WTC11 (cell line): ENCODE measurements at regions not wholly inside any gene's neighbourhood (a gene's known extent, or its start where the extent isn't known, plus 50 kb on each side); places are given as distances from the start of the nearest gene placed in this dataset.

Experiments used
- ATAC-seq: fragments of 200-7000 bp; cut with Tn5 transposase; 2 replicates; pipeline ENCODE4 v1.10.0; 2021; ENCODE audit warnings: mild to moderate bottlenecking, moderate library complexity
- CTCF ChIA-PET: fragments of 300-600 bp; sonication (Branson Sonifier 250); formaldehyde crosslinking; loops from one replicate; lab custom pipeline; 2021; ENCODE audit warnings: antibody characterized with exemption; lab: Charles Lee
- POLR2A ChIA-PET: fragments of 350-600 bp; sonication (Branson Sonifier 250); formaldehyde crosslinking; loops from one replicate; lab custom pipeline; 2021; ENCODE audit warnings: antibody characterized with exemption; lab: Charles Lee
- DNase-seq: peaks from one replicate; pipeline ENCODE4 v3.0.0; 2021; ENCODE audit warnings: low spot score
- H3K27ac Mint-ChIP-seq: 2 replicates; pipeline ENCODE4 v1.8.0; 2021; ENCODE audit warnings: mixed read lengths
- H3K27me3 Mint-ChIP-seq: 2 replicates; pipeline ENCODE4 v1.8.0; 2021; ENCODE audit warnings: low read depth, mild to moderate bottlenecking, moderate library complexity, mixed read lengths
- H3K36me3 Mint-ChIP-seq: 2 replicates; pipeline ENCODE4 v1.8.0; 2021; ENCODE audit warnings: mixed read lengths
- H3K4me1 Mint-ChIP-seq: 2 replicates; pipeline ENCODE4 v1.8.0; 2022; ENCODE audit warnings: mixed read lengths
- H3K4me3 Mint-ChIP-seq: 2 replicates; pipeline ENCODE4 v1.8.0; 2021; ENCODE audit warnings: mild to moderate bottlenecking, moderate library complexity, mixed read lengths
- H3K9me3 Mint-ChIP-seq: 2 replicates; pipeline ENCODE4 v1.8.0; 2021; ENCODE audit warnings: mixed read lengths
- AFF4 ChIP-seq: sonication (generic); formaldehyde crosslinking; IDR thresholded peaks from 2 replicates; pipeline ENCODE4 v1.8.1; 2023; ENCODE audit warnings: mild to moderate bottlenecking, missing genetic modification reagents, borderline replicate concordance
- AR ChIP-seq: fragments of 250-450 bp; sonication (Bioruptor Pico); IDR thresholded peaks from 2 replicates; pipeline ENCODE4 v1.9.0; 2021; ENCODE audit warnings: mild to moderate bottlenecking
- CBFB ChIP-seq: sonication (generic); formaldehyde crosslinking; IDR thresholded peaks from 2 replicates; pipeline ENCODE4 v1.8.1; 2022; ENCODE audit warnings: mild to moderate bottlenecking, low read depth, missing genetic modification reagents
- CREM ChIP-seq: sonication (generic); formaldehyde crosslinking; IDR thresholded peaks from 2 replicates; pipeline ENCODE4 v1.8.1; 2022; ENCODE audit warnings: mild to moderate bottlenecking, missing genetic modification reagents, moderate library complexity
- FOXK1 ChIP-seq: sonication (generic); formaldehyde crosslinking; IDR thresholded peaks from 2 replicates; pipeline ENCODE4 v1.8.0; 2022; ENCODE audit warnings: mild to moderate bottlenecking, moderate library complexity, missing genetic modification reagents
- FOXP1 ChIP-seq: sonication (generic); formaldehyde crosslinking; IDR thresholded peaks from 2 replicates; pipeline ENCODE4 v1.8.0; 2022; ENCODE audit warnings: missing genetic modification reagents, mild to moderate bottlenecking, moderate library complexity, borderline replicate concordance
- GRHL2 ChIP-seq: fragments of 250-450 bp; sonication (Bioruptor Pico); IDR thresholded peaks from 2 replicates; pipeline ENCODE4 v1.8.0; 2022; ENCODE audit warnings: mild to moderate bottlenecking, moderate library complexity; ENCODE audit not compliant: insufficient replicate concordance, severe bottlenecking
- JAZF1 ChIP-seq: fragments of 250-450 bp; sonication (Bioruptor Pico); IDR thresholded peaks from 2 replicates; pipeline ENCODE4 v1.9.0; 2021; ENCODE audit warnings: moderate library complexity, mild to moderate bottlenecking, inconsistent platforms
- NFE2L1 ChIP-seq: sonication (generic); formaldehyde crosslinking; IDR thresholded peaks from 2 replicates; pipeline ENCODE4 v1.8.1; 2023; ENCODE audit warnings: missing genetic modification reagents
- TEAD1 ChIP-seq: sonication (generic); formaldehyde crosslinking; IDR thresholded peaks from 2 replicates; pipeline ENCODE4 v1.8.0; 2022; ENCODE audit warnings: mild to moderate bottlenecking, missing genetic modification reagents
- USF2 ChIP-seq: sonication (generic); formaldehyde crosslinking; IDR thresholded peaks from 2 replicates; pipeline ENCODE4 v1.8.1; 2023; ENCODE audit warnings: mild to moderate bottlenecking, missing genetic modification reagents, moderate library complexity
- ZBTB21 ChIP-seq: sonication (generic); formaldehyde crosslinking; IDR thresholded peaks from 2 replicates; pipeline ENCODE4 v1.8.1; 2023; ENCODE audit warnings: mild to moderate bottlenecking, missing genetic modification reagents, borderline replicate concordance
- ZNF396 ChIP-seq: fragments of 250-450 bp; sonication (Bioruptor Pico); IDR thresholded peaks from 2 replicates; pipeline ENCODE4 v1.8.0; 2021; ENCODE audit warnings: mild to moderate bottlenecking, moderate library complexity, borderline replicate concordance
- ZNF425 ChIP-seq: fragments of 250-450 bp; sonication (Bioruptor Pico); conservative IDR thresholded peaks from 2 replicates; pipeline ENCODE4 v1.9.0; 2021; ENCODE audit warnings: mild to moderate bottlenecking
- TF ChIP-seq, protein P1 (sequence below): fragments of 200-600 bp; IDR thresholded peaks from 2 replicates; pipeline ENCODE4 v1.8.0; 2022; ENCODE audit warnings: antibody characterized with exemption
- TF ChIP-seq, protein P2 (sequence below): fragments of 250-450 bp; sonication (Bioruptor Pico); IDR thresholded peaks from 2 replicates; pipeline ENCODE4 v1.9.0; 2021; ENCODE audit warnings: moderate library complexity, mild to moderate bottlenecking, inconsistent platforms, borderline replicate concordance

- H3K9me3 Mint-ChIP-seq: no peaks in the 10 kb centered on the region
- H3K4me1 Mint-ChIP-seq: peaks cover 17% of the 10 kb centered on the region
- ChIA-PET CTCF (interaction anchor here (1.7 kb wide), 1 partner anchor 59 kb away, joined by 7 read pairs; no protein-coding TSS in a partner anchor), POLR2A (no interaction called here)
- H3K36me3 Mint-ChIP-seq: no peaks in the 10 kb centered on the region
- TF ChIP-seq FOXP1: no peak
- TF ChIP-seq ZBTB21 (CRISPR knock-in tag): no peak
- no peak for TF ChIP-seq JAZF1 (CRISPR knock-in tag)
- TF ChIP-seq NFE2L1 (CRISPR knock-in tag): no peak
- no peak for TF ChIP-seq FOXK1 (CRISPR knock-in tag)
- TF ChIP-seq TEAD1 (CRISPR knock-in tag): no peak
- no peak for TF ChIP-seq ZNF425
- TF ChIP-seq, protein P1, sequence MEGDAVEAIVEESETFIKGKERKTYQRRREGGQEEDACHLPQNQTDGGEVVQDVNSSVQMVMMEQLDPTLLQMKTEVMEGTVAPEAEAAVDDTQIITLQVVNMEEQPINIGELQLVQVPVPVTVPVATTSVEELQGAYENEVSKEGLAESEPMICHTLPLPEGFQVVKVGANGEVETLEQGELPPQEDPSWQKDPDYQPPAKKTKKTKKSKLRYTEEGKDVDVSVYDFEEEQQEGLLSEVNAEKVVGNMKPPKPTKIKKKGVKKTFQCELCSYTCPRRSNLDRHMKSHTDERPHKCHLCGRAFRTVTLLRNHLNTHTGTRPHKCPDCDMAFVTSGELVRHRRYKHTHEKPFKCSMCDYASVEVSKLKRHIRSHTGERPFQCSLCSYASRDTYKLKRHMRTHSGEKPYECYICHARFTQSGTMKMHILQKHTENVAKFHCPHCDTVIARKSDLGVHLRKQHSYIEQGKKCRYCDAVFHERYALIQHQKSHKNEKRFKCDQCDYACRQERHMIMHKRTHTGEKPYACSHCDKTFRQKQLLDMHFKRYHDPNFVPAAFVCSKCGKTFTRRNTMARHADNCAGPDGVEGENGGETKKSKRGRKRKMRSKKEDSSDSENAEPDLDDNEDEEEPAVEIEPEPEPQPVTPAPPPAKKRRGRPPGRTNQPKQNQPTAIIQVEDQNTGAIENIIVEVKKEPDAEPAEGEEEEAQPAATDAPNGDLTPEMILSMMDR: no peak
- TF ChIP-seq ZNF396 (CRISPR knock-in tag): no peak
- no peak for TF ChIP-seq AFF4 (CRISPR knock-in tag)
- TF ChIP-seq CREM: no peak
- no peak for TF ChIP-seq GRHL2 (CRISPR knock-in tag)
- TF ChIP-seq CBFB: no peak
- no peak for TF ChIP-seq AR (CRISPR knock-in tag)
- TF ChIP-seq, protein P2, sequence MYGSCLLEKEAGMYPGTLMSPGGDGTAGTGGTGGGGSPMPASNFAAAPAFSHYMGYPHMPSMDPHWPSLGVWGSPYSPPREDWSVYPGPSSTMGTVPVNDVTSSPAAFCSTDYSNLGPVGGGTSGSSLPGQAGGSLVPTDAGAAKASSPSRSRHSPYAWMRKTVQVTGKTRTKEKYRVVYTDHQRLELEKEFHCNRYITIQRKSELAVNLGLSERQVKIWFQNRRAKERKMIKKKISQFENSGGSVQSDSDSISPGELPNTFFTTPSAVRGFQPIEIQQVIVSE (CRISPR knock-in tag): no peak
- TF ChIP-seq USF2 (CRISPR knock-in tag): no peak
- H3K4me3 Mint-ChIP-seq: no peak overlapping the region
- DNase-seq (no peak), ATAC-seq (no peak)
- H3K27ac Mint-ChIP-seq: no peak overlapping the region
- peaks cover 2% of the 10 kb centered on the region; the same call in 1 of the 2 replicates for H3K27me3 Mint-ChIP-seq
Observed at GRCh38 chr5:66247176-66247960, 103.3 kb downstream of the SREK1 start.
